HG03342 (cell line): ENCODE measurements at regions not wholly inside any gene's neighbourhood (a gene's known extent, or its start where the extent isn't known, plus 50 kb on each side); places are given as distances from the start of the nearest gene placed in this dataset.
"Not testable (repeated sequence)": the region's sequence is repeated elsewhere in the genome, so short reads cannot be mapped to it uniquely, and the experiment has no call there.

ENCODE experiments used
- ATAC-seq: cut with Tn5 transposase; IDR thresholded peaks from one replicate; pipeline ENCODE4 v1.9.1; 2021; ENCODE audit warnings: mild to moderate bottlenecking, moderate library complexity; ENCODE audit not compliant: unreplicated experiment

DNA sequence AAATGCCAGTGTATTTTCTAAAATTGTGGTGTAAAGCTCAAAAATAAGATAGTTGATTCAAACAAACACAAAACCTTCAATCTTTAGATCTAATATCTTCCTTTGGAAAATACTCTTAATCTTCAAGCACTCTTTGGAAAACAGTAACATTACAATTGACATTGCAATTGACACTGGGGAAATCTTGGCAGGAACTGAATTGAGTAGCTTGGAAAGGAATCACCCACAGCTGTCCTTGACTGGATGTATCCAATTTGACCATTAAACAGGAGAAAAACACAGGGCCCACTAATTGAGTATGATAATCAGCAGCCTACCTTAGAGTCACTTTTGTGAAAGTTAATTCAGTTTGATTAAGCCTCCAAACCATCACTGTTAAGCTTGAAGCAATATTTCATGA is 776.7 kb downstream of the DTWD2 start:
- no peak for ATAC-seq

GRCh38 chr5:118208031-118208453 is 780.3 kb downstream of the DTWD2 start:
- no peak for ATAC-seq

DNA sequence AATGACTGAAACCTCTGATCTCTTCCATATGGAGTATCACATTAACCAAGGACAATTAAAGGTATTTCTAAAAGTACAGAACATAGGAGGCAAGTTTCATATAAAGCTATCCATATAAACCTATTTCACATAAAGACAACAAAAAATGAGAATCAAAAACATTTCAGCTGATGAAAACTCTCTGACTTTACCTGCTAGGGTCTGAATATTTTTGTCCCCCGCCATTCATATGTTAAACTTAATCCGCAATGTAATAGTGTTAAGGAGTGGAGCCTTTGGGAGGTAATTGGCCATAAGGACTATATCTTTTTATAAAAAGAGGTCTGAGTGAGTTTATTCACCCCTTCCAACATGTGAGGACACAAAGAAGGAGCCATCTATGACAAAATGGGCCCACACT is 788.5 kb downstream of the DTWD2 start:
- ATAC-seq, result no peak

GRCh38 chr5:118196229-118196628 is 792.1 kb downstream of the DTWD2 start:
- ATAC-seq, result no peak

DNA sequence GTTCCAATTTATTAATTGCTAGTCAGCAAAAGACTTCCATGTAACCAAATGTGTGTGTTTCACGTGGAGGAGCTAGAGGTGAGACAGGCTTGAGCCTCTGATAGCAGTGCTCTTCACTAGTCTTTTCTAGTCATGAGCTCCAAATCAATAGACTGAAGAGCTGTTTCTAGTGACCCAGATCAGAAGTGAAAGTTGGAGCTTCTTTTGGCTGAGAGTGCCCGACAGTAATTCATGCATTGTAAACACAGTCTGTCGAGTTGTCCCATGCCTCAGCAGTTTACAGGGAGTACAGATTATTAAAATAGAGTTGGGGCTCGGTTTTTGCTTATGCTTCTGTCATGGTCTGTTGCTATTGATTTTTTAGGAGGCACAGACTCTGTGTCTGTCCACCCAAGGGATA is 793.1 kb downstream of the DTWD2 start:
- no peak for ATAC-seq

GRCh38 chr5:118193194-118193905 is 795.0 kb downstream of the DTWD2 start:
- no peak for ATAC-seq

DNA sequence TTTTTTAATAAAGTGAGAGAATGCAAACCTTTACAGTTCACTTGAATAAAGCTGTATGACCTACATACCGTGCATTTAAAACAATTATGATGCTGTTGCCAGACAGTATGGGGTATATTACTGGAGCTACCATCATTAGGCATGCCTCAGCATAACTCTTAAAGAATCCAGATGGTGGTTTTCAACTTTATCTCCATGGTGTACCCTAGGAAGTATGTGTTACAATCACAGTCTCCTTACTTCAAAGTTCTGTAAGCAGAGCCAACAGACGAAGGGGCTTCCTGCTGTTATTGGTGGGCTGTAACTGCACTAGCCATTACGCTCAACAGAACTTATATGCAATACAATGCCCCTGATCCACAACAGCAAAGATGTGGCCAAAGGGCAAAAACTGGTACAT is 803.3 kb downstream of the DTWD2 start:
- ATAC-seq, result no peak

DNA sequence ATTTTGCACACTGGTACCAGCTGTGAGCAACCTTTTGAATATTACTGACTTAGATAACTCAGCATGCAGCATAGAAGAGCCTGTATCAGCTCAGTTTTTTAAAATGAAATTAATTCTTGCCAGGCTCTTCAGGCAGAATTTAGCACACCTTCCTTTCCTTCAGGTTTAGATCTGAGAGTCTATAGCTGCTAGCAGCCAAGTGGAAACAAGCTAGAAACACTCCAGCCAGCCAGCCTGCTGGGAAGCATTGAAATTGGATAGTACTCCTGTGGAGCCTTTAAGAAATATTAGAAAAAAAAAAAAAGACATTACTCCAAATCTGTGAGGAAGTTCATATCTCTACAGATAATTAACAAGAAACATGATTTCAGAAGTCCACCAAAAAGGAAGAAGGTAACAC is 812.2 kb downstream of the DTWD2 start:
- ATAC-seq, result no peak

DNA sequence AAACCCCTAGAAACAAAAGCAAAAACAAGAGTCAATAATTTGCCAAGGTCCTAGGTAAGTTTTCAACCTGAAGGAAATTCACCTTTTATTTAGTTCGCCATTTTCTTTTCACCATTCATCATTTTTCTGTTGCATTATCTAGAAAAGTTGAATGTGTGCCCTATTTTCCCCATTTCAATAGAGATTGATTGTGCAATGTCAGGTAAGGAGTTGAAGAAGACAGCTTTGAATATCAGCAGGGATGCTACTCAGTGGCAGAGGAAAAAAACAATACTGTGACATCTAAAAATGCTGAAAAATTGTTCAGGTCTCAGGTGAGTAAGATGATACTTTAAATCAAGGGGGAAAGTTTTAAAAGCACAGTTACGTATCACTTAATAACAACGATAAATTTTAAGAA is 813.7 kb downstream of the DTWD2 start:
- ATAC-seq, result no peak

DNA sequence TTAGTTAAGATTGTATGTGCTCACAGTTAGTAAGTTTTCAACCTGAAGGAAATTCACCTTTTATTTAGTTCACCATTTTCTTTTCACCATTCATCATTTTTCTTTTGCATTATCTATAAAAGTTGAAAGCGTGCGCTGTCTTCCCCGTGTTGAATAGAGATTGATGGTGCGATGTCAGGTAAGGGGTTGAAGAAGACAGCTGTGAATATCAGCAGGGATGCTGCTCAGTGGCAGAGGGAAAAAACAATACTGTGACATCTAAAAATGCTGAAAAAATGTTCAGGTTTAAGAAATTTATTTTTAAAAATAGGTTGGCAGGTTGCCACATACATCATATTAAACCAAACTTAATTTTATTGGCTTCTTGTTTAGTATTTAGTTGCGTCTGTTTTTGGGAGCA is 815.0 kb downstream of the DTWD2 start:
- no peak for ATAC-seq

DNA sequence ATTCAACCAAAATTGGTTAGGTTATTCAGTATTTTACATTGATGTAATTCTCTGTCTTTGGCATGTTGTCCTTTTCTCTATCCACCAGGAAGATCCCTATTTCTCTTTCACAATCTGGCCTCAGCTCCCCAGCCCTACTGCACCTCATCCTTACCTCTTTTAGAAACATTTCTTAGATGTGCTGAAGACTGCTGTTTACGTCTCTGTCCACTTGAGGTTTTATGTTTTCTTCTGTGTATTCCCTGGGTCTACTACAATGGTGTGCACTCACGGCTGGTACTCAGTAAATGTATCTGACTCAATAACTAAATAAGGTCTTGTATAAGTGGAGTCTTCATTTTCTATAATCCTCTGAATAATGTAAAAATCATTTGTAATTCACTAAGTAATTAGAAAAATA is 822.7 kb downstream of the DTWD2 start:
- no peak for ATAC-seq

- no peak for ATAC-seq
Measured at GRCh38 chr5:118156181-118156580, 832.2 kb downstream of the DTWD2 start.

GRCh38 chr5:118146824-118147223 is 841.5 kb downstream of the DTWD2 start:
- ATAC-seq, result no peak

DNA sequence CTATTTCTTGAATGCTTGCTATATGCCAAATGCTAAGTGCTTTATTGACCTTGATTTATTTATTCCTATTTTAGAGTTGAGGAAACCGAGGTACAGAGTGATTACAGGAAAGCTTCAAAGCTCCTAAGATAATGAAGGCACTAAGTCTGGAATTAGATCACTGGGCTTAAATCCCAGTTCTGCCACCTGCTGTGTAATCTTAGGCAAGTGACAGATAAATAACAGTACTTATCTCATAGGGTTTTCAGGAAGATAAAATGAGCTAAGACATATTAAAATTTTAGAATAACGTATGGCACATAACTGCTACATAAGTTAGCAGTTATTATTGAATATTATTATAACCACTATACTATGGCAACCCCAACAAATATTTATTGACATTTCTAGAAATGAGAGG is 843.8 kb downstream of the DTWD2 start:
- no peak for ATAC-seq

DNA sequence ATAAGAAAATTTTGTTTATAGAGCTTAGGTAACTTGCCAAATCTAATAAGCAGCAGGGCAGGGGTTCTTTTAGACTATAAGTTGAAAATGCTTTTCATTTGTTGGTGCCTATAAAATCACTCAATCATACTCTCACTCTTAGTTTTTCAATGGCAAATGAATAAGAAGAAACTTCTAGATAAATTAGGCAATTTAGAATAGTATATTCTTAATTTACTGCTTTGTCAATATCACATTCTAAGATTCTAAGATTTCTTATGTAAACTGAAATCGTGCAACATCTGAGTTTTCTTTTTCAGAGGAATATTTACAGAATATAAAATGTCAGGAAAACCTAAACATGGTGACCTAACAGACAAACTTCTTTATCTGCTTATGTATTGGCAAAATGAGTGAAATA is 849.0 kb downstream of the DTWD2 start:
- no peak for ATAC-seq

GRCh38 chr5:118126159-118126558 is 862.2 kb downstream of the DTWD2 start:
- no peak for ATAC-seq

- ATAC-seq, result no peak
Measured at GRCh38 chr5:118125687-118126086, 862.7 kb downstream of the DTWD2 start.

DNA sequence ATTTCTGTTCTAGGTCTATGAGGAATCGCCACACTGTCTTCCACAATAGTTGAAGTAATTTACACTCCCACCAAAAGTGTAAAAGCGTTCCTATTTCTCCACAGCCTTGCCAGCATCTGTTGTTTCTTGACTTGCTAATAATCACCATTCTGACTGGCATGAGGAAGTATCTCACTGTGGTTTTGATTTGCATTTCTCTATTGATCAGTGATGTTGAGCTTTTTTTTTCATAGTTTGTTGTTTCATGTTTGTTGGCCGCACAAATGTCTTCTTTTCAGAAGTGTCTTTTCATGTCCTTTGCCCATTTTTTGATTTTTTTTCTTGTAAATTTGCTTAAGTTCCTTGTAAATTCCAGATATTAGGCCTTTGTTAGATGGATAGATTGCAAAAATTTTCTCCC is 867.1 kb downstream of the DTWD2 start:
- ATAC-seq, result no peak

DNA sequence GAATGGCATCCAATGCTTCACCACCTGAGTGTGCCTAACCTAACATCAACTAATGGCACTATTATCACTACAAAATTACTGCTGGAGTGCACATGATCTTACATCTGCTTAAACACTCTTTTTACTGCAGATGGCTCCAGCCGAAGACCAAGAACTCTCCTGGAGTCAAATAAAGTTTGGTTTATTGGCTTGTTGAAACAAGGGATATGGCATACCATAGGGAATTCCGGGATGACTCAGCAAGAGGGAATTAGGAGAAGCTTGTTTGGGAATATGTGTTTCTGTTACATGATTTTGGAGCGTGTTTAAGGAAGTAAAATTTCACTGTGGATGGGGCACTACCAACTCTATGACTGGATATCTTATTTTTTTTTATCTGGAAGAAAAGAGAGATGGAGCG is 872.6 kb downstream of the DTWD2 start:
- ATAC-seq, result no peak

- ATAC-seq, result no peak
Measured at GRCh38 chr5:118111956-118112355, 876.4 kb downstream of the DTWD2 start.

GRCh38 chr5:118107246-118107645 is 881.1 kb downstream of the DTWD2 start:
- not testable (repeated sequence) for ATAC-seq

GRCh38 chr5:118098716-118099115 is 889.6 kb downstream of the DTWD2 start:
- no peak for ATAC-seq

- ATAC-seq, result no peak
Measured at GRCh38 chr5:118095115-118095514, 893.2 kb downstream of the DTWD2 start.
